Activated CD8-positive, alpha-beta T cell treated with anti-CD3 and anti-CD28 coated beads for 36 hours (primary cell): ENCODE measurements at regions not wholly inside any gene's neighbourhood (a gene's known extent, or its start where the extent isn't known, plus 50 kb on each side); places are given as distances from the start of the nearest gene placed in this dataset.

Experiments
- ATAC-seq: fragments of 200-7000 bp; cut with Tn5 transposase; one replicate; pipeline ENCODE4 v1.10.0; 2021; ENCODE audit warnings: mild to moderate bottlenecking, moderate library complexity
- CTCF ChIA-PET: fragments of 350-600 bp; sonication (Branson Sonifier 250); formaldehyde crosslinking; loops from one replicate; lab custom pipeline; 2021; ENCODE audit warnings: antibody characterized with exemption; lab: Charles Lee
- POLR2A ChIA-PET: fragments of 350-600 bp; sonication (Branson Sonifier 250); formaldehyde crosslinking; loops from one replicate; lab custom pipeline; 2021; ENCODE audit warnings: antibody characterized with exemption; lab: Charles Lee
- DNase-seq: peaks from one replicate; pipeline ENCODE4 v3.0.0-alpha.2; 2020
- H3K27ac Mint-ChIP-seq: one replicate; pipeline ENCODE4 v1.8.0; 2021; ENCODE audit warnings: mild to moderate bottlenecking, mixed read lengths
- H3K27me3 Mint-ChIP-seq: one replicate; pipeline ENCODE4 v1.8.0; 2021; ENCODE audit warnings: mixed read lengths
- H3K36me3 Mint-ChIP-seq: one replicate; pipeline ENCODE4 v1.8.0; 2021; ENCODE audit warnings: low read depth, mixed read lengths
- H3K4me1 Mint-ChIP-seq: one replicate; pipeline ENCODE4 v1.8.0; 2021; ENCODE audit warnings: low read depth, mixed read lengths
- H3K4me3 Mint-ChIP-seq: one replicate; pipeline ENCODE4 v1.8.0; 2021; ENCODE audit warnings: mild to moderate bottlenecking, moderate library complexity, mixed read lengths
- H3K9me3 Mint-ChIP-seq: one replicate; pipeline ENCODE4 v1.8.0; 2021; ENCODE audit warnings: mixed read lengths
- CTCF ChIP-seq: fragments of 200-600 bp; IDR thresholded peaks from one replicate; pipeline ENCODE4 v1.8.0; 2022; ENCODE audit warnings: antibody characterized with exemption, mild to moderate bottlenecking
- intact Hi-C: fragments of 100-400 bp; cut with micrococcal nuclease; formaldehyde crosslinking; loops from one replicate; pipeline ENCODE4 v1.10.0; 2022

- POLR2A ChIA-PET = no interaction called here
- ATAC-seq (no peak), DNase-seq (no peak)
- Mint-ChIP-seq H3K4me1 (no peaks in the 10 kb centered on the region), H3K27me3 (peaks cover 5% of the 10 kb centered on the region), H3K4me3 (no peak overlapping the region), H3K9me3 (no peaks in the 10 kb centered on the region), H3K36me3 (no peaks in the 10 kb centered on the region), H3K27ac (no peak overlapping the region)
- CTCF ChIA-PET = no interaction called here
- no peak for TF ChIP-seq CTCF
- intact Hi-C loops = no loop called here
These were observed 190.6 kb downstream of the HIBADH start for GRCh38 chr7:27472043-27472442.
